GM12892 (cell line): ENCODE measurements at regions not wholly inside any gene's neighbourhood (a gene's known extent, or its start where the extent isn't known, plus 50 kb on each side); places are given as distances from the start of the nearest gene placed in this dataset.

Source experiments
- POLR2A ChIP-seq: IDR thresholded peaks from 2 replicates; pipeline ENCODE4 v1.6.1; 2011; ENCODE audit warnings: low read depth, low read length, control low read depth
- TAF1 ChIP-seq: IDR thresholded peaks from 2 replicates; pipeline ENCODE4 v1.6.1; 2011; ENCODE audit warnings: low read depth, mild to moderate bottlenecking, control low read depth, low read length, borderline replicate concordance

GRCh38 chr5:57103317-57103907, 70.4 kb upstream of the GPBP1 start:
- TF ChIP-seq TAF1 (no peak), POLR2A (no peak)
